Body of pancreas (tissue), 4 donors: ENCODE measurements at regions not wholly inside any gene's neighbourhood (a gene's known extent, or its start where the extent isn't known, plus 50 kb on each side); places are given as distances from the start of the nearest gene placed in this dataset.

Experiments
- ATAC-seq: fragments of 150-250 bp; one replicate; pipeline ENCODE4 v1.9.1; 2016
- DNase-seq, 4 donors: peaks; one replicate each; pipeline ENCODE4 v3.0.0-alpha.2; 2019
- H3K27ac ChIP-seq, 4 donors: fragments of 200-600 bp; sonication (generic); 1 replicate in 3 of 4; 2 replicates in 1 of 4; pipeline versions ENCODE4 v1.5.1 to v1.6.1; 2016 to 2019; ENCODE audit warnings: mild to moderate bottlenecking in 1 of 4, mixed read lengths in 1 of 4, moderate library complexity in 1 of 4
- H3K27me3 ChIP-seq, 2 donors: fragments of 200-600 bp; sonication (generic); one replicate each; pipeline ENCODE4 v1.6.0; 2016; ENCODE audit warnings: mild to moderate bottlenecking in 1 of 2
- H3K36me3 ChIP-seq, 2 donors: fragments of 200-600 bp; sonication (generic); replicated peaks in 1 of 2; 2 replicates each; pipeline ENCODE4 v1.5.1; 2016; ENCODE audit warnings: low read depth in 2 of 2; ENCODE audit not compliant: insufficient read depth in 1 of 2
- H3K4me1 ChIP-seq: fragments of 200-600 bp; sonication (generic); one replicate; pipeline ENCODE4 v1.6.0; 2016
- H3K4me3 ChIP-seq, 2 donors: fragments of 200-600 bp; sonication (generic); 1 replicate in 1 of 2; 2 replicates in 1 of 2; pipeline ENCODE4 v1.5.1; 2016 to 2019
- H3K9me3 ChIP-seq, 3 donors: fragments of 200-600 bp; sonication (generic); 1 replicate in 2 of 3; 2 replicates in 1 of 3; pipeline ENCODE4 v1.5.1; 2016
- POLR2A ChIP-seq, 3 donors: fragments of 450-650 bp; IDR thresholded peaks; one replicate each; pipeline ENCODE4 v1.6.1; 2016; ENCODE audit warnings: antibody characterized with exemption in 3 of 3, mild to moderate bottlenecking in 2 of 3
- WGBS, 2 donors: methylation state at CpG; one replicate each; pipeline ENCODE4 v1.1.5; 2017; 5-methylcytosine and 5-hydroxymethylcytosine counted together
- intact Hi-C: fragments of 100-400 bp; cut with DNase I; formaldehyde crosslinking; loops from one replicate; pipeline ENCODE4 v1.15.1; 2023
- TF ChIP-seq, protein P1 (sequence below), 7 experiments: fragments of 450-650 bp in 4 of 7; fragments of 200-600 bp in 3 of 7; sonication (generic) in 3 of 7; IDR thresholded peaks; one replicate each; pipeline ENCODE4 v1.5.1; 2016 to 2019; ENCODE audit warnings: antibody characterized with exemption in 7 of 7

- intact Hi-C loops: no loop called here
- WGBS, 2 donors: 66 to 82% methylated on average over 12 of the region's 12 CpGs
- DNase-seq: no peak
- Histone ChIP-seq H3K27ac (no peak overlapping the region), H3K4me1 (no peaks in the 10 kb centered on the region), H3K9me3 (no peaks in the 10 kb centered on the region), H3K4me3 (no peak overlapping the region), H3K27me3 (no peaks in the 10 kb centered on the region), H3K36me3 (no peaks in the 10 kb centered on the region)
- no peak for ATAC-seq
- no peak for TF ChIP-seq POLR2A (IDR thresholded peaks at IDR 0.05)
- TF ChIP-seq, protein P1, sequence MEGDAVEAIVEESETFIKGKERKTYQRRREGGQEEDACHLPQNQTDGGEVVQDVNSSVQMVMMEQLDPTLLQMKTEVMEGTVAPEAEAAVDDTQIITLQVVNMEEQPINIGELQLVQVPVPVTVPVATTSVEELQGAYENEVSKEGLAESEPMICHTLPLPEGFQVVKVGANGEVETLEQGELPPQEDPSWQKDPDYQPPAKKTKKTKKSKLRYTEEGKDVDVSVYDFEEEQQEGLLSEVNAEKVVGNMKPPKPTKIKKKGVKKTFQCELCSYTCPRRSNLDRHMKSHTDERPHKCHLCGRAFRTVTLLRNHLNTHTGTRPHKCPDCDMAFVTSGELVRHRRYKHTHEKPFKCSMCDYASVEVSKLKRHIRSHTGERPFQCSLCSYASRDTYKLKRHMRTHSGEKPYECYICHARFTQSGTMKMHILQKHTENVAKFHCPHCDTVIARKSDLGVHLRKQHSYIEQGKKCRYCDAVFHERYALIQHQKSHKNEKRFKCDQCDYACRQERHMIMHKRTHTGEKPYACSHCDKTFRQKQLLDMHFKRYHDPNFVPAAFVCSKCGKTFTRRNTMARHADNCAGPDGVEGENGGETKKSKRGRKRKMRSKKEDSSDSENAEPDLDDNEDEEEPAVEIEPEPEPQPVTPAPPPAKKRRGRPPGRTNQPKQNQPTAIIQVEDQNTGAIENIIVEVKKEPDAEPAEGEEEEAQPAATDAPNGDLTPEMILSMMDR (IDR thresholded peaks at IDR 0.05): no peak
Measured at GRCh38 chr11:64428693-64429092, 69.7 kb downstream of the RPS6KA4 start.

DNA sequence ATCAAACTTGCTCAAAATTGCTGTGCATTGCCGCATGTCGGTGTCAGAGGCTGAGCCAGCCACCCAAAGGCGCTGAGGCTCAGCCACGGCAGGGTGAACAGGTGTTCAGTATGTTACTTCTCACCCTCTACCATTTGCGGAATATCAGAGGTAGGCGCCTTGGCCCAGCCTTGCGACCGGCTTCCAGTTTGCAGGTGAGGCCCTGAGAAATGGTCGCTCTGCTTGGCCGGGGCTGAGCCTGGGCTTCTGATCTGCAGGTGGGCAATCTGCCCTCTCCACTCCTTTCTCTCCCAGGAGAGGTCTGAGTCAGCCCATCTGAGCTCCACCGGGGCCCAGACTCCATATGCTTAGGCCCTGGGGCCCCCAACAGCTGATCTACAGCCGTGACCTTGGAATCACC is 71.0 kb downstream of the RPS6KA4 start:
- no peaks in the 10 kb centered on the region for H3K4me1 ChIP-seq
- no peak overlapping the region for H3K27ac ChIP-seq
- WGBS, 2 donors: 84 to 88% methylated on average over 9 to 12 of the region's 12 CpGs
- intact Hi-C loops: no loop called here
- H3K9me3 ChIP-seq: no peaks in the 10 kb centered on the region
- no peak overlapping the region for H3K4me3 ChIP-seq
- H3K27me3 ChIP-seq: no peaks in the 10 kb centered on the region
- DNase-seq: no peak
- TF ChIP-seq, protein P1 (IDR thresholded peaks at IDR 0.05): no peak
- TF ChIP-seq POLR2A (IDR thresholded peaks at IDR 0.05): no peak
- no peak for ATAC-seq
- no peaks in the 10 kb centered on the region for H3K36me3 ChIP-seq

DNA sequence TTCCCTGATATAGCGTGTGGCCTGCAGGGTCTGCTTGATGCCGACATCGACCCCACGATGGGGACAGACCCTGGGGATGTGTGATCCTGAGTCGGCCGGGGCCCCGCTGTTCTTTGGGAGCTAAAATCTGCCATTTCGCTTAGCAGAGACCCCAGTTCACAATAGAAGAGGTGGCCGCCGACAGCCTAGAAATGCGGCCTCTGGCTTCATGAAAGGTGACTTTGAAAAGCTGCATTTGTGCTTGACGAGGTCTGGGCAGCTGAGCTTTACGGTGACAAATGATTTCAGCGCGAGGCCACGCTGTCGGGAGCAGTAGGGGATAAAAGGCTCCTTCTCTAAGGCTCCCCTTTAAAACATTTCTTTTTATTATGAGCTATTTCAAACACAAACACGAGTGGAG is 71.7 kb downstream of the RPS6KA4 start:
- no peak for TF ChIP-seq POLR2A (IDR thresholded peaks at IDR 0.05)
- TF ChIP-seq, protein P1 (IDR thresholded peaks at IDR 0.05): no peak
- H3K4me3 ChIP-seq: no peak overlapping the region
- H3K36me3 ChIP-seq: no peaks in the 10 kb centered on the region
- no peaks in the 10 kb centered on the region for H3K27me3 ChIP-seq
- no peaks in the 10 kb centered on the region for H3K9me3 ChIP-seq
- 61 to 69% methylated on average over 14 to 17 of the region's 18 CpGs for WGBS, 2 donors
- no peaks in the 10 kb centered on the region for H3K4me1 ChIP-seq
- H3K27ac ChIP-seq: no peak overlapping the region
- intact Hi-C loops: no loop called here
- ATAC-seq: no peak
- DNase-seq: no peak

- ATAC-seq: no peak
Measured at GRCh38 chr11:64436000-64436399, 77.0 kb downstream of the RPS6KA4 start.

GRCh38 chr11:64437426-64437825 is 78.5 kb downstream of the RPS6KA4 start:
- no peak for ATAC-seq
- no peak for TF ChIP-seq POLR2A (IDR thresholded peaks at IDR 0.05)
- TF ChIP-seq, protein P1 (IDR thresholded peaks at IDR 0.05): no peak
- no peaks in the 10 kb centered on the region for H3K27me3 ChIP-seq

More at GRCh38 chr11:64436000-64436399, 77.0 kb downstream of the RPS6KA4 start:
- H3K27me3 ChIP-seq: no peaks in the 10 kb centered on the region
- TF ChIP-seq, protein P1 (IDR thresholded peaks at IDR 0.05): no peak
- no peak for TF ChIP-seq POLR2A (IDR thresholded peaks at IDR 0.05)
- no peak overlapping the region for H3K27ac ChIP-seq
- H3K9me3 ChIP-seq: no peaks in the 10 kb centered on the region
- intact Hi-C loops: no loop called here
- H3K36me3 ChIP-seq: no peaks in the 10 kb centered on the region
- no peak for DNase-seq
- H3K4me3 ChIP-seq: no peak overlapping the region
- H3K4me1 ChIP-seq: no peaks in the 10 kb centered on the region
- 56 to 65% methylated on average over 4 of the region's 4 CpGs for WGBS, 2 donors

More at GRCh38 chr11:64437426-64437825, 78.5 kb downstream of the RPS6KA4 start:
- no peak overlapping the region for H3K27ac ChIP-seq
- intact Hi-C loops: no loop called here
- no peak overlapping the region for H3K4me3 ChIP-seq
- 58 to 65% methylated on average over 6 to 7 of the region's 7 CpGs for WGBS, 2 donors
- H3K9me3 ChIP-seq: no peaks in the 10 kb centered on the region
- H3K4me1 ChIP-seq: no peaks in the 10 kb centered on the region
- no peaks in the 10 kb centered on the region for H3K36me3 ChIP-seq
- DNase-seq: no peak
